ENCODE measurements at regions not wholly inside any gene's neighbourhood (a gene's known extent, or its start where the extent isn't known, plus 50 kb on each side); places are given as distances from the start of the nearest gene placed in this dataset.

GRCh38 chr14:88129306-88130056 is 124.5 kb downstream of the GPR65 start:
- no peak overlapping the region for H3K4me3 ChIP-seq (replicated peaks; ENCODE audit: low read depth, low read length)
- peak; percentile 9 for TF ChIP-seq CTCF (IDR thresholded peaks at IDR 0.05; ENCODE audit: low read depth, low read length, missing control alignments)
- peak; percentile 56 for DNase-seq (ENCODE audit: extremely low read depth, low read depth)

- no peak for TF ChIP-seq CTCF (IDR thresholded peaks at IDR 0.05; ENCODE audit: low read depth, low read length, missing control alignments)
- no peak overlapping the region for H3K4me3 ChIP-seq (replicated peaks; ENCODE audit: low read depth, low read length)
- DNase-seq (ENCODE audit: extremely low read depth, low read depth): no peak
Measured at GRCh38 chr14:88130057-88130432, 125.1 kb downstream of the GPR65 start.

Data from HFF-Myc (cell line).